Urothelium cell line (cell line): ENCODE measurements at regions not wholly inside any gene's neighbourhood (a gene's known extent, or its start where the extent isn't known, plus 50 kb on each side); places are given as distances from the start of the nearest gene placed in this dataset.

ENCODE experiments used
- DNase-seq: peaks from one replicate; pipeline ENCODE4 v3.0.0; 2011; ENCODE audit warnings: low spot score, mixed read lengths
- FAIRE-seq: peaks from 2 replicates; lab custom pipeline; 2011; peaks lifted over from hg19 to GRCh38; lab: Jason Lieb, UNC

GRCh38 chr6:14929291-14929690, 316.6 kb upstream of the JARID2 start:
- DNase-seq = no peak
- no peak for FAIRE-seq

- no peak for DNase-seq
These were observed 315.4 kb upstream of the JARID2 start for GRCh38 chr6:14930366-14930989.

GRCh38 chr6:14932485-14933182, 313.2 kb upstream of the JARID2 start:
- FAIRE-seq = no peak
- no peak for DNase-seq

More at GRCh38 chr6:14930366-14930989, 315.4 kb upstream of the JARID2 start:
- FAIRE-seq = no peak

GRCh38 chr6:14933183-14933544, 312.7 kb upstream of the JARID2 start:
- DNase-seq (no peak), FAIRE-seq (no peak)

GRCh38 chr6:14934013-14934412, 311.9 kb upstream of the JARID2 start:
- DNase-seq = no peak
- no peak for FAIRE-seq

GRCh38 chr6:14934844-14935243, 311.0 kb upstream of the JARID2 start:
- no peak for FAIRE-seq

DNA sequence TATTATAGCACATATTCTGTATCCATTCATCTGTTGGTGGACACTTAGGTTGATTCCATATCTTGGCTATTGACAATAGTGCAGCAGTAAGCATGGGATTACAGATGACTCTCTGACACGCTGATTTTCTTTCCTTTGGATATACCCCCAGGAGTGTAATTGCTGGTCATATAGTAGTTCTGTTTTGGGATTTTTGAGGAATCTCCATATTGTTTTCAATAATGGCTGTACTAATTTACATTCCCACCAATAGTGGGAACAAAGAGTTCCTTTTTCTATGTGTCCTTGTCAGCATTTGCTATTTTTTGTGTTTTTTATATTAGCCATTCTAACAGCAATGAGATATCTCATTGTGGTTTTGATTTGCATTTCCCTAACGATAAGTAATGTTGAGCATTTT, 309.0 kb upstream of the JARID2 start:
- no peak for FAIRE-seq
- DNase-seq = no peak

More at GRCh38 chr6:14934844-14935243, 311.0 kb upstream of the JARID2 start:
- no peak for DNase-seq

GRCh38 chr6:14943116-14943515, 302.8 kb upstream of the JARID2 start:
- DNase-seq = no peak
- FAIRE-seq = no peak

GRCh38 chr6:14944593-14944992, 301.3 kb upstream of the JARID2 start:
- no peak for FAIRE-seq
- DNase-seq = no peak

DNA sequence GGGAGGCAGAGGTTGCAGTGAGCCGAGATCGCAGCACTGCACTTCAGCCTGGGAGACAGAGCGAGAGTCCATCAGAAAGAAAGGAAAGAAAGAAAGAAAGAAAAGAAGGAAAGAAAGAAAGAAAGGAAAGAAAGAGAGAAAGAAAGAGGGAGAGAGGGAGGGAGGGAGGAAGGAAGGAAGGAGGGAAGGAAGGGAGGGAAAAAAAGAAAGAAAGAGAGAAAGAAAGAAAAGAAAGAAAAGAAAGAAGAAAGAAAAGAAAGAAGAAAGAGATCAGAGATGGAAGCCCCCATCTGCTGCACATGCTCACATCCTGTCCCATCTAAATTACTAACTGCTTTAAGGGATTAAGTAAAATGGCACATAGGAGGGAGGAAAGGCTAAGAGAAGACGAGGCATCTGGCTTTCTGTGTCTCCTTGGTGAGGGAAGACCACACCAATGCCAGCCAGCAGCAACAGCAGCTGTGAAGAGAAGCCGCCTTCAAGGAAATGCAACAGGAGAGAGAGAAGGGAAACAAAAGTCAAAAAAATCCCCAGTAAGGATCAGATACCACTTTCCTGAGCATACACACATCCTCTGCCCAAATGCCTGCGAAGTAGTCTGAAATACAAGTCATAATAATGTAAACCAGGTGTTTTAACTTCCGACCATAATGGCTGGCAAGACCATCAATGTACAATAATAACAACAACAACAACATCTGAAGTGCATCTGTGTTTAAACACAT, 300.2 kb upstream of the JARID2 start:
- DNase-seq (no peak), FAIRE-seq (no peak)

DNA sequence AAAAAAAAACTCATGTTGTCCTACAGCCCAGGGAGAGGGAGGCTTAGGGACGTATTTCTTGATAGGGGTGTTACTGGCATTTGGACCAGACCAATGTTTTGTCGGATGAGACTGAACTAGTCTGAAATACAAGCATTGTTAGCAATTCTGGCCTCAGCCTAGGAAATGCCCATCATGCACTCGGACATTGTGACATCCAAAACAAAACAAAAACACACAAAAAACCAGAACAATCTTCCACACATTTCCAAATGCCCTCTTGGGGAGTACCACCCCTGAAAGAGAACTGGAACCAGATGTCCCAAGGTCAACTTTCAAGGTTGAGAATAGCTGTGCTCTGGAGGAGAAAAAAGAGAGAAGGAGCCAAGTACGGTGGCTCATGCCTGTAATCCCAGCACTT, 299.1 kb upstream of the JARID2 start:
- DNase-seq (no peak), FAIRE-seq (no peak)

DNA sequence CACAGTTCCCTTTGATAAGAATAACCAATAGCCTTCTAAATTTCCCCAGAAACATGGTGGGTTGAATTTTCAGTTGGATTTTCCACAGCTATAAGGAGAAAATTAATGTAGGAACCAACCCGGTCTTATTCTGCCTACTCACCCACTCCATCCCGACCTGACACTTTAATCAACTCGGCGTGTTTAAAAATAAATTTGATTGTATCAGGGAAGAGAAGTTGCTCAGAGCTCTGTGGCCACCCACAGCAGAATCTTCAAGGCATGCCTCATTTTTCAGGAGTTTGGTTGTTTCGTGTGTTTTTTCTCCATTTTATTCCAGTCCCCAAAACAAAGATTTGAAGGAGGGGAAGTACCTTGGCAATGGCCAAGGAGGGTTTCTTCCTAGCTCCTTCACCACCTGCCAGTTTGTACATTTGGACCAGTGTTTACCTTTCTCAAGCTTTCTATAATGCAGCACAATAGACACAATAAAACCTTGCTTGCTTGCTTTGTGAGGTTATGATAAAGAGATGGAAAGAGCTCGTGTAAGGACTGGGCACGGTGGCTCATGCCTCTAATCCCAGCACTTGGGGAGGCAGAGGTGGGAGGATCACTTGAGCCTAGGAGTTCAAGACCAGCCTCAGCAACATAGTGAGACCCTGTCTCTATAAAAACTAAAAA, 297.2 kb upstream of the JARID2 start:
- DNase-seq (no peak), FAIRE-seq (no peak)

GRCh38 chr6:14950103-14950969, 295.5 kb upstream of the JARID2 start:
- FAIRE-seq = no peak

GRCh38 chr6:14950970-14951276, 294.9 kb upstream of the JARID2 start:
- FAIRE-seq = no peak
- DNase-seq = no peak

More at GRCh38 chr6:14950103-14950969, 295.5 kb upstream of the JARID2 start:
- DNase-seq = no peak

- FAIRE-seq = no peak
- DNase-seq = no peak
These were observed 294.2 kb upstream of the JARID2 start for GRCh38 chr6:14951704-14952103.

DNA sequence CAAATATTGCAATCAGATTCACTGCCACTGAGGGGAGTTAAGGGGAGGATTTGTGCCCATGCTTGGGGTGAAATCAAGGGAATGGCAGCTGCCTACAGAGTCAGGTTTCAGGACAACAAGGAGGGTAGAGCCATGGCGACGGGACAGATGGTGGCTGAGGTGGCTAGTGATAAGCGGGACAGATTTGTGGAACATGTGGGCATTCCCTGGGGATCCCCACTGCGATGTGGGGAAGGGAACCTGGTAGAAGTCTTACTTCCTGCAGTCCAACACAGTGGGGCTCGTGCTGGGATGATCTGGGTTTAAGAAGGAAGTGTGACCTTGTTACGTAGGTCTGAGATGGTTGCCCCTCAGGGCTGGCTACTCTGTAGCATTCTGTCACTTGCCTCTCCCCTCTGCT, 292.0 kb upstream of the JARID2 start:
- FAIRE-seq (no peak), DNase-seq (no peak)

GRCh38 chr6:14957355-14958059, 288.4 kb upstream of the JARID2 start:
- DNase-seq (no peak), FAIRE-seq (no peak)

DNA sequence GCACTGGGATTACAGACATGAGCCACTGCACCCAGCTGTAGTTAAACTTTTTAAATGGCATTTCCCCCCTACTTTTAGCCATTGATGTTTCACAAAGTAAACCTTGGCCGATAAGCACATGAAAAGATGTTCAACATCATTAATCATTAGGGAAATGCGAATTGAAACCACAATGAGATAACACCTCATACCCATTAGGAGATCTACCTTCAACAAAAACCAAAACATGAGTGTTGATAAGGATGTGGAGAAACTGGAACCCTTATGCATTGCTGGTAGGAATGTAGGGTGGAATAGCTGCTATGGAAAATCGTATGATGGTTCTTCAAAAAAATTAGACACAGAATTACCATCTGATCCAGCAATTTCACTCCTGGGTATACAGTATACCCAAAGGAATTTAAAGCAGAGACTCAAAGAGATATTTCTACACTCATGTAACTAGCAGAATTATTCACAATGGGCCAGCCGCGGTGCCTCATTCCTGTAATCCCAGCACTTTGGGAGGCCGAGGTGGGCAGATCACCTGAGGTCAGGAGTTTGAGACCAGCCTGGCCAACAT, 286.5 kb upstream of the JARID2 start:
- no peak for DNase-seq
- no peak for FAIRE-seq

DNA sequence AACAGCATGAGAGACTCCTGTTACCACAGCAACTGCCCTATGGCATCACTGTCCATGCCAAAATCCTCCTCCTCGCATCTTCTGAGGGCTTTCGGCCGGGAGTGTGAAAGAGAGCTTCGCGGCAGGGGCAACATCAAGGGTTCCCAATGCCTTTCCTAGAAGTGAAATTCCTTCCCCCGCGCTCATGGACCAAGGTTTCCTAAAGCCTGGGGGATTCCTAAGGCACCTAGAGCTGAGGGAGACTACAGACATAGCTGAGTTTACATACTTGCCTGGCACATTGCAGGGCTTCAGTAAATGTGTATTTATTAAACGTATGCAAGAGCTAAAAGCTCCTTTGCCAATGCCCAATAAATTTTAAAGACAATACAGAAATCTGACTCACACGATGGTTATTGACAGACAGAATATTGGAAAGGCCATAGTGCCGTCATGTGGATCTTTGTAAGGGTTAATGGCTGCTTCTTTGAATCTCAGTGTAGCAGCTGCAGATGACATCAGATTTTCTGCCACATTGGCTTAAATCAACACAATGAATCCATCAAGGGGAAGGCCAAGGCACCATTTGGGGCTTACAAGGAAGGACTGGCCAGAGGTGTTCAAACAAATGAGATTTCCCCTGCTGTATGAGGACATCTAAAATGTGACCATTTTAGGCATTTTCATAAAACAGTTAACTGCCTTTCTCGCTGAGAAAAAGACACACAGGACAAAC, 281.2 kb upstream of the JARID2 start:
- FAIRE-seq (no peak), DNase-seq (no peak)
